ENCODE measurements at regions not wholly inside any gene's neighbourhood (a gene's known extent, or its start where the extent isn't known, plus 50 kb on each side); places are given as distances from the start of the nearest gene placed in this dataset.

DNA sequence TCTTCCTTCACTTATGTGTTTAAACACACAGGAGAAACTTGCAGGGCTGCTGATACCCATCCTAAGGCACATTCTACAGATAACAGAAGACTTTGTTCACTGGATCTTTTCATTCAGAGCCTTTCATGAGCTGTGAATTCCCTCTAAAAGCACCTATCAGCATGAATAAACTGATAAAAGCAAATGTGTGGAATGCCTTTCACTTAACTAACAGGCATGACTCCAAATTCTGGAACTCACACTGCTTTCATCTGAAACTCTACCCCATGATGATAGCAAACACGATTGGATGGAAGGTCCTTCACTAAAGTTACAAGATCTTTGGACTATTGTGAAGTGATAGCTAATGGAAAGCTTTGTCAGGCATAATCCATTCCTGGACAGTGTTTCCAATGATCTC is 457.3 kb downstream of the EFNB2 start:
- Histone ChIP-seq H3K4me3 (ENCODE audit: low read length in 2 of 2) (no peak overlapping the region), H3K27me3 (ENCODE audit: control insufficient read depth in 3 of 3, insufficient read depth in 3 of 3, low read depth in 1 of 3, low read length in 3 of 3) (no peaks in the 10 kb centered on the region), H3K23ac (ENCODE audit: low read depth, low read length, poor library complexity) (no peak overlapping the region), H3K79me1 (ENCODE audit: low read depth, low read length) (no peaks in the 10 kb centered on the region), H3K14ac (ENCODE audit: low read length) (no peak overlapping the region), H3K9ac (ENCODE audit: low read depth, low read length, poor library complexity) (no peak overlapping the region), H2BK5ac (ENCODE audit: low read length) (no peak overlapping the region), H2BK15ac (ENCODE audit: low read length) (no peak overlapping the region), H3K9me3 (replicated peaks in 1 of 2; ENCODE audit: control insufficient read depth in 2 of 2, insufficient read depth in 1 of 2, low read depth in 1 of 2, low read length in 2 of 2) (no peaks in the 10 kb centered on the region), H3K27ac (replicated peaks; ENCODE audit: low read length) (no peak overlapping the region), H2AK5ac (ENCODE audit: low read depth, low read length) (no peak overlapping the region), H4K8ac (ENCODE audit: low read depth, low read length) (no peak overlapping the region), H2BK120ac (ENCODE audit: low read depth, low read length) (no peak overlapping the region), H3K36me3 (replicated peaks in 1 of 2; ENCODE audit: control insufficient read depth in 2 of 2, insufficient read depth in 2 of 2, low read length in 2 of 2) (no peaks in the 10 kb centered on the region), H3K18ac (ENCODE audit: low read length) (no peak overlapping the region), H2AFZ (ENCODE audit: low read length) (peak overlapping the region; percentile 50), H3K4me1 (ENCODE audit: control insufficient read depth in 2 of 2, insufficient read depth in 1 of 2, low read depth in 1 of 2, low read length in 2 of 2) (peaks cover 4 to 11% of the 10 kb centered on the region in 2 donors), H3K4ac (ENCODE audit: low read length) (no peak overlapping the region), H3K4me2 (ENCODE audit: insufficient read depth, low read length, poor library complexity, severe bottlenecking) (no peak overlapping the region), H2BK12ac (ENCODE audit: low read length) (no peak overlapping the region), H4K91ac (ENCODE audit: low read depth, low read length, poor library complexity) (no peak overlapping the region)
- no peak for DNase-seq (ENCODE audit: low spot score)
- WGBS, 2 donors (ENCODE audit: extremely low coverage in 2 of 2, insufficient read length in 2 of 2, insufficient replicate concordance in 1 of 2): no CpG with 5 or more reads among the region's 1 CpG

DNA sequence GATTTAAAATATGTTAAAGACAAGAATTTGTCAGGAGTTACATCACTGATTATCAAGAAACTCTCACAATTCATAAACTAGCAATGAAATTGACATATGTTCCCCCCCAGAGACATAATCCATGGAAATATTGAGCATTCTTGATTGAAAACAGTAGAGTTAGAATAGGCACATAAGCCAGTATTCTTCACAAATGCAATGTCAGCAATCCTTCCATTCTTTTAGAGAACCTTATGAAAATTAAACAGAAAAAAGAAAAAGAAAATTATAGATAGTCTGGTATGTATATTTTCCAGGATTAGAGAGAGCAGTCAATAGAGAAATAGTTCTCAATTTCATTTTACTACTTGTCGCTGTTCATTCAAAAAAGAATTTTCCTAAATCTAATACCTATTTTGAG is 458.4 kb downstream of the EFNB2 start:
- Histone ChIP-seq H3K4me1 (ENCODE audit: control insufficient read depth in 2 of 2, insufficient read depth in 1 of 2, low read depth in 1 of 2, low read length in 2 of 2) (peaks cover 4 to 11% of the 10 kb centered on the region in 2 donors), H3K4ac (ENCODE audit: low read length) (no peak overlapping the region), H3K4me2 (ENCODE audit: insufficient read depth, low read length, poor library complexity, severe bottlenecking) (no peak overlapping the region), H3K9ac (ENCODE audit: low read depth, low read length, poor library complexity) (no peak overlapping the region), H3K18ac (ENCODE audit: low read length) (no peak overlapping the region), H3K9me3 (replicated peaks in 1 of 2; ENCODE audit: control insufficient read depth in 2 of 2, insufficient read depth in 1 of 2, low read depth in 1 of 2, low read length in 2 of 2) (no peaks in the 10 kb centered on the region), H3K27ac (replicated peaks; ENCODE audit: low read length) (no peak overlapping the region), H3K14ac (ENCODE audit: low read length) (no peak overlapping the region), H2AFZ (ENCODE audit: low read length) (no peak overlapping the region), H2BK5ac (ENCODE audit: low read length) (no peak overlapping the region), H4K91ac (ENCODE audit: low read depth, low read length, poor library complexity) (no peak overlapping the region), H3K23ac (ENCODE audit: low read depth, low read length, poor library complexity) (no peak overlapping the region), H3K27me3 (ENCODE audit: control insufficient read depth in 3 of 3, insufficient read depth in 3 of 3, low read depth in 1 of 3, low read length in 3 of 3) (no peaks in the 10 kb centered on the region), H2AK5ac (ENCODE audit: low read depth, low read length) (no peak overlapping the region), H3K4me3 (ENCODE audit: low read length in 2 of 2) (no peak overlapping the region), H3K79me1 (ENCODE audit: low read depth, low read length) (no peaks in the 10 kb centered on the region), H4K8ac (ENCODE audit: low read depth, low read length) (no peak overlapping the region), H2BK15ac (ENCODE audit: low read length) (no peak overlapping the region), H2BK120ac (ENCODE audit: low read depth, low read length) (no peak overlapping the region), H3K36me3 (replicated peaks in 1 of 2; ENCODE audit: control insufficient read depth in 2 of 2, insufficient read depth in 2 of 2, low read length in 2 of 2) (no peaks in the 10 kb centered on the region), H2BK12ac (ENCODE audit: low read length) (no peak overlapping the region)
- no CpG with 5 or more reads among the region's 1 CpG for WGBS, 2 donors (ENCODE audit: extremely low coverage in 2 of 2, insufficient read length in 2 of 2, insufficient replicate concordance in 1 of 2)
- DNase-seq (ENCODE audit: low spot score): no peak

DNA sequence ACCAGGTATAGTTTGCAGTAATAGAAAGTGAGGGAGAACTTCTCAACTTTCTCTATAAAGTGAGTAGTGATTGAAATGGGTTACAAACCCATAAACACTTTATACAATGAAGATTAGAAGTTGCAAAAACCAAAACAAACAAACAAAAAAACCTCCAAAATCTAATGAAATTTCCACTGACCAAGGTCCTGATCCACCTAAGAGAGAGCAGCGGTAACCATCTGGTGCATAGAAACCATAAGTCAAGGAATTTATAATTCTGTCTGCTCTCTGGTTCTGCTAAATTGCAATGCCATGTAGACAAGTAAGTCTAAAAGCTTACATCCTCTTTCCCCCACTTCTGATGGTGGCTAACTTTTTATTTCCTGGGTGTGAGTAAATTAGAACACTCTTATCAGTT is 463.4 kb downstream of the EFNB2 start:
- Histone ChIP-seq H2AK5ac (ENCODE audit: low read depth, low read length) (no peak overlapping the region), H3K4me3 (ENCODE audit: low read length in 2 of 2) (no peak overlapping the region), H3K4me2 (ENCODE audit: insufficient read depth, low read length, poor library complexity, severe bottlenecking) (no peak overlapping the region), H3K4me1 (ENCODE audit: control insufficient read depth in 2 of 2, insufficient read depth in 1 of 2, low read depth in 1 of 2, low read length in 2 of 2) (no peaks in the 10 kb centered on the region), H3K23ac (ENCODE audit: low read depth, low read length, poor library complexity) (no peak overlapping the region), H2AFZ (ENCODE audit: low read length) (no peak overlapping the region), H3K9me3 (replicated peaks in 1 of 2; ENCODE audit: control insufficient read depth in 2 of 2, insufficient read depth in 1 of 2, low read depth in 1 of 2, low read length in 2 of 2) (no peaks in the 10 kb centered on the region), H3K14ac (ENCODE audit: low read length) (no peak overlapping the region), H2BK15ac (ENCODE audit: low read length) (no peak overlapping the region), H3K9ac (ENCODE audit: low read depth, low read length, poor library complexity) (no peak overlapping the region), H2BK120ac (ENCODE audit: low read depth, low read length) (no peak overlapping the region), H4K8ac (ENCODE audit: low read depth, low read length) (no peak overlapping the region), H4K91ac (ENCODE audit: low read depth, low read length, poor library complexity) (no peak overlapping the region), H3K27me3 (ENCODE audit: control insufficient read depth in 3 of 3, insufficient read depth in 3 of 3, low read depth in 1 of 3, low read length in 3 of 3) (no peaks in the 10 kb centered on the region), H2BK5ac (ENCODE audit: low read length) (no peak overlapping the region), H3K4ac (ENCODE audit: low read length) (no peak overlapping the region), H3K36me3 (replicated peaks in 1 of 2; ENCODE audit: control insufficient read depth in 2 of 2, insufficient read depth in 2 of 2, low read length in 2 of 2) (no peaks in the 10 kb centered on the region), H3K27ac (replicated peaks; ENCODE audit: low read length) (no peak overlapping the region), H3K18ac (ENCODE audit: low read length) (no peak overlapping the region), H3K79me1 (ENCODE audit: low read depth, low read length) (no peaks in the 10 kb centered on the region), H2BK12ac (ENCODE audit: low read length) (no peak overlapping the region)
- no peak for DNase-seq (ENCODE audit: low spot score)
- no CpG with 5 or more reads among the region's 1 CpG for WGBS, 2 donors (ENCODE audit: extremely low coverage in 2 of 2, insufficient read length in 2 of 2, insufficient replicate concordance in 1 of 2)

DNA sequence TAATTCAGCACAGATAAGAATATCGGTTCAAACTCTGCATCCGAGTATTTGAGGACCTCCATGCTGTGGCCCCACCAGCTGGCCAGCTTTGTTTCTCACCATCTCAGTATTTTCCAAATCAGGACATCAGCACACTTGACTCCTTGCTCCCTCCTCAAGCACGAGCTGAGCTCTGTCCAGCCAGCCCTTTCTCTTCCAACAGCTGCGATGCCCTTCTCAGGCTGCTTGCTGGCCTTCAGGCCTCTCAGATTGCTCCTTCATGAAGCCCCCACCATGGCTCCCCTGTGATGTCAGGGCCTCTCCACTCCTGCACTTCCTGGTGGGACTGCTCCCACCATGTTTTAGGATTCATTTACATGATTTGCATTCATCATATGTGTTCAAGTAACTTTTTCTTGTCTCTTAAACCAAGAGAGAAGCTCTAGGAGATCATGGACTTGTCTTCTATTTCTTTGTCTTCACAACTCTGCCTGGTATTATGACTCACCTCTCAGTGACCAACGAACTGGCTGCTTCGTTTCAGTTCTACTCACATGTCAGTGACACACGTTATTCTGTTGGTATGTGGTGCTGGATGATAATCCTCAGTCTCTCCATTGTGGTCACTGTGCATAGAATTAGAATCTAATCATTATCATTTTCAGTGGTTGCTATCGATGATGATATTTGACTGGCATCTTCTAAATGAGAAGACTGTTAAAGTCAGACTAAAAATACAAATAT is 471.7 kb downstream of the EFNB2 start:
- H3K4me3 ChIP-seq (ENCODE audit: low read length in 2 of 2): peak overlapping the region in 1 of 2 donors; percentile 2

More for the DNA sequence above, 471.7 kb downstream of the EFNB2 start:
- H4K8ac ChIP-seq (ENCODE audit: low read depth, low read length): no peak overlapping the region
- no peak overlapping the region for H3K18ac ChIP-seq (ENCODE audit: low read length)
- H3K36me3 ChIP-seq (replicated peaks in 1 of 2; ENCODE audit: control insufficient read depth in 2 of 2, insufficient read depth in 2 of 2, low read length in 2 of 2): no peaks in the 10 kb centered on the region
- no peak overlapping the region for H3K4me2 ChIP-seq (ENCODE audit: insufficient read depth, low read length, poor library complexity, severe bottlenecking)
- H3K9ac ChIP-seq (ENCODE audit: low read depth, low read length, poor library complexity): no peak overlapping the region
- no peak overlapping the region for H4K91ac ChIP-seq (ENCODE audit: low read depth, low read length, poor library complexity)
- H3K9me3 ChIP-seq (replicated peaks in 1 of 2; ENCODE audit: control insufficient read depth in 2 of 2, insufficient read depth in 1 of 2, low read depth in 1 of 2, low read length in 2 of 2): no peaks in the 10 kb centered on the region
- H2BK5ac ChIP-seq (ENCODE audit: low read length): no peak overlapping the region
- no peak overlapping the region for H2BK120ac ChIP-seq (ENCODE audit: low read depth, low read length)
- peak overlapping the region; percentile 48 for H2AFZ ChIP-seq (ENCODE audit: low read length)
- no CpG with 5 or more reads among the region's 8 CpGs for WGBS, 2 donors (ENCODE audit: extremely low coverage in 2 of 2, insufficient read length in 2 of 2, insufficient replicate concordance in 1 of 2)
- H2BK15ac ChIP-seq (ENCODE audit: low read length): no peak overlapping the region
- no peak overlapping the region for H2AK5ac ChIP-seq (ENCODE audit: low read depth, low read length)
- no peak for DNase-seq (ENCODE audit: low spot score)
- no peak overlapping the region for H3K4ac ChIP-seq (ENCODE audit: low read length)
- no peaks in the 10 kb centered on the region for H3K79me1 ChIP-seq (ENCODE audit: low read depth, low read length)
- no peaks in the 10 kb centered on the region for H3K27me3 ChIP-seq (ENCODE audit: control insufficient read depth in 3 of 3, insufficient read depth in 3 of 3, low read depth in 1 of 3, low read length in 3 of 3)
- H2BK12ac ChIP-seq (ENCODE audit: low read length): no peak overlapping the region
- H3K14ac ChIP-seq (ENCODE audit: low read length): no peak overlapping the region
- H3K27ac ChIP-seq (replicated peaks; ENCODE audit: low read length): no peak overlapping the region
- H3K23ac ChIP-seq (ENCODE audit: low read depth, low read length, poor library complexity): no peak overlapping the region
- H3K4me1 ChIP-seq (ENCODE audit: control insufficient read depth in 2 of 2, insufficient read depth in 1 of 2, low read depth in 1 of 2, low read length in 2 of 2): no peaks in the 10 kb centered on the region

Measured in neuronal stem cell (in vitro differentiated cells).